Activated CD4-positive, CD25-positive, alpha-beta regulatory T cell (primary cell): ENCODE measurements at regions not wholly inside any gene's neighbourhood (a gene's known extent, or its start where the extent isn't known, plus 50 kb on each side); places are given as distances from the start of the nearest gene placed in this dataset.
"Not testable (repeated sequence)": the region's sequence is repeated elsewhere in the genome, so short reads cannot be mapped to it uniquely, and the experiment has no call there.

Experiments
- DNase-seq, 4 experiments: peaks; one replicate each; lab custom pipeline; 2025; lab: John Stamatoyannopoulos, UW

DNA sequence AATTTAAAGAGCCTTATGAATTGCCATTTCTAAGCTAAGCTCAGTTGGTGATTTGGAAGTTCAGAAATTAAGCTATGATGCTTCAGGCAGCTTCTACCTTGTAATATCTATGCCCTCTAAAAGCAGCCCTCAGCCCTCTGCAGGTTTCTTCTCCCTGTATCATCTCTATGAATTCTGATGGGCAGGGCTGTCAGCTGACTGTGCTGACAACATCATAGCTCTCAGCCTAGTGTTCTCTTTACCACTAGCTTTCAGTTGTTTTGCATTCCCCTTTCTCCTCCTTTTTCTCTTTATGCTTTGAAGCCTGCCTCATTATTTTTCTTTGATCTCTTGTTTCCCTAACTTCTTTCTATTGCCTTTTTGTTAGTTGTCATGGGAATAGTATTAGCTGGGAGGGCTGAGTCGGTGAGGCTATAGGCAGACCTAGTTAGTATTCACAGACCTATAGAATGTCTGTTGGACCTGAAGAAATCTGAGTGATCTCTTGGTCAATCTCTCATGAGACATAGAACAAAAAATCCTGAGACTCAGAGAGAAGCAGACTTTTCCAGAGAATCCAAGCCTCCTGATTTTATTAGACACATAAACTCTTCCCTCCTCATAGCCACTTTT lies 535.4 kb downstream of the RAB38 start:
- DNase-seq = no peak

DNA sequence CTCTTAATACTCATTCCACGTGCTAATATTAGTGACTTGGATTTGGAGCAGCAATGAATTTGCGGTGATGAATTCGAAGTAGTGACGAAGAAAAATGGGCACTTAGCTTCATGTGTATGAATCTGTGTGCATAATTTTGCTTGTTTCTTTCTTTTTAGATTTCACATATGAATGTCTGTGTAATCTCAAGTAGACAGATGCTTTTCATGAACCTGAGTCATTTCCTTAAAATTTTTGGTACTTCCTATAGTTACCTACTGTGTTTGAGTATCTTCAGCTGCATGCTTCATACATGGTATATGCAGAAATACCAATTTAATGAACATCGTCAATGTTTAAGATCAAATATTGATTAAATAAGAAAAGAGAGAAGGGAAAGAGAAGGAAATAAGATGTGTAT lies 540.2 kb downstream of the RAB38 start:
- no peak for DNase-seq

DNA sequence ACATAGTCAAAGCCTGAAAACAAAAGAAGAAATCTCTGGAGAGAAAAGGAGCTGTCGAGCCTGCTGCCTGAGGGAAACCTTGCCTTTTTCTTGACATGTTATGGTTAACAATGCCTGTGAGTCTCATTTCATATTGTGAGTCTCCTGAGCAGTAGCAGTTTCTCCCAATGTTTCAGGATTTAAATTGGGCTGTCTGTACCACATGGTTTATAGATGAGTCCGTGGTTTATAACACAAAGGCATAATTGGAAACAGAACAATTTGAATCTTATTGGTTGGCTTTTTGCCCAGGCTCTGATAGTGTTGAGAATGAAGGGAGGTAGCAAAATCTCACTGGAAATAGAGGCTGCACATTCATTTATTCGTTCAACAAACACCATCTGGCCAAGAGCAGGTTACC lies 540.9 kb downstream of the RAB38 start:
- DNase-seq = no peak

- no peak for DNase-seq
Measured at GRCh38 chr11:87628957-87629356, 546.3 kb downstream of the RAB38 start.

GRCh38 chr11:87628026-87628580 lies 547.1 kb downstream of the RAB38 start:
- no peak for DNase-seq

DNA sequence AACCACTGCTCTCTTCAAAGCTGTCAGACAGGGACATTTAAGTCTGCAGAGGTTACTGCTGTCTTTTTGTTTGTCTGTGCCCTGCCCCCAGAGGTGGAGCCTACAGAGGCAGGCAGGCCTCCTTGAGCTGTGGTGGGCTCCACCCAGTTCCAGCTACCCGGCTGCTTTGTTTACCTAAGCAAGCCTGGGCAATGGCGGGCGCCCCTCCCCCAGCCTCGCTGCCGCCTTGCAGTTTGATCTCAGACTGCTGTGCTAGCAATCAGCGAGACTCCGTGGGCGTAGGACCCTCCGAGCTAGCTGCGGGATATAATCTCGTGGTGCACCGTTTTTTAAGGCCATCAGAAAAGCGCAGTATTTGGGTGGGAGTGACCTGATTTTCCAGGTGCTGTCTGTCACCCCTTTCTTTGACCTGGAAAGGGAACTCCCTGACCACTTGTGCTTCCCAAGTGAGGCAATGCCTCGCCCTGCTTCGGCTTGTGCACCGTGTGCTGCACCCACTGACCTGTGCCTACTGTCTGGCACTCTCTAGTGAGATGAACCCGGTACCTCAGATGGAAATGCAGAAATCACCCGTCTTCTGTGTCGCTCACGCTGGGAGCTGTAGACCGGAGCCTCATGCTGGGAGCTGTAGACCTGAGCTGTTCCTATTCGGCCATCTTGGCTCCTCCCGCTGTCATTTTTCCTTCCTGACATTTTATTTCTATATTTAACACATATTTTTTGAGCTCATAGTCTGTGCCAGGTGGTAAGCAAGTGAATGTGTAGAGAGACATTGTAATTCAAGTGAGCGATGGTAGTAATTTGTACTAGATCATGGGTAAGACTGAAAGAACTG lies 551.5 kb downstream of the RAB38 start:
- not testable (repeated sequence) for DNase-seq

GRCh38 chr11:87616511-87616910 lies 558.7 kb downstream of the RAB38 start:
- DNase-seq = no peak

DNA sequence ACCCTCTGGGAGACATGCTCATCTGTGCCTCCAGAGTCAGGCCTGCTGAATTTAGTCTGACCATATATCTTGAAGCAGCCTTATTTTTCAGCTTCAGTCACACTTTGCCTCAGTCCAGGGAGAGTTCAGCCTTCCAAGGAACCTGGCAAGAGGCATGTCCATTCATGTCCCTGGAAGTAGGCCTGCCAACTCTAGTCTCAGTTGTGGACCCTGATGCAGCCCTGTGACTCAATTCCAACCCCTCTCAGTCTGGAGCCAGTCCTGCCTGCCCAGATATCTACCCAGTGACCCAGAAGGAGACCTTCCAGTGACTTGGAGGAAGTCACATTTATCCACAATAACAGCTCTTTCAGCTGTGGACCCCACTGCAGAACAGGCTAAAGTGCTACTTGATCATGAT lies 566.6 kb downstream of the TMEM135 start:
- DNase-seq = no peak

DNA sequence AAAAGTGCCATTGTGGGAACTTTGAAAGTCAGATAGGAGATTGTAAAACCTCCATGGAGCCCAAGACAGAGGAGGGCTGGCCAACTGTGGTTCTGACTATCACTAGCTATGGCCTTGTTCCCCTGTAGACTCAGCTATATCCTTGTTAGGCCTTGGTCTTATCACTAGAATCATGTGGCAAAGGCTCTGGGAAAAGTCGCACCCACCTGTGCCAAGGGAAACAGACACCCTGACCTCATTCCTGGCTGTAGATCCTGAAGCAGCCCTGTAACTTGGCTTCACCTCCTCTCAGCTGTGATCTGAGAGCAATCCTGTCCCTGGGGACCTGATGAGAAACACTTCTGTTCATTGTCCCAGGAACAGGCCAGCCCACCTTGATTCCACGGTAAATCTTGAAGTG lies 566.2 kb downstream of the TMEM135 start:
- no peak for DNase-seq

DNA sequence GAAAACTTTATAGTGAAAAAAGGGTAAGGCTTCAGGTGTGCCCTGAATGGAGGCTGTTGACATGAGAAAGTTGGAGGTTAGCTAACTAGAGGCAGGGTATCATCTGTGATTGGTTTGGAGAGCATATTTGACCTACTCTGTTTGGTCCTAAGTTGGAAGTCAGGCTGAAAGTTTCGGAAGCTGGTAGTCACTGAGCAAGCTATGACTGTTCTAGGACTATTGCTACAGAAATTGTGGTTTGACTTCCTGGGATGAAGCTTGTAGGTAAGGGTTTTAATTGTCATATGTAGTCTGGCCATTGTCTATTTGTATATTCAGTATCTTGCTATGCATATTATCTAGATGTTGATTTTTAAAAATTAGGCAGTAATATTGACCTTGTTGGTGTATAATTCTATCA lies 565.0 kb downstream of the TMEM135 start:
- no peak for DNase-seq

DNA sequence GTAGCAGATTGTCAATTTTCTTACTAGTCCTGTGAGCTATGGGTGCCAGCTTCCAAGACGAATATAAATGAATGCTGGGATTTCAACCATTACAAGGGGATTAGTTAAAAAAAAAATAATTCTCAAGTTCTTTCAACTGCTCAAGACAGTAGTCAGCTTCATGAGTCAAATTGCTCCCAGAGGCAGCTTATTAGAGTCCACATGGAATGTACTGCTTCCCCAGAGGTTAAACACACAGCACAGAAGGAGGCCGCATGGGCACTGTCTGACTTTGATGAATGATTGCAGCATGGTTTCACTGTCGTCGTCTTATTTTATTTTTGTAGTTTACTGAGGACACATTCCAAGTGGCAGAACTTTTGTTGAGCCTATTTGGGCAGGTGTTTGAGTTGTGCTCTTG lies 563.2 kb downstream of the TMEM135 start:
- DNase-seq = no peak

DNA sequence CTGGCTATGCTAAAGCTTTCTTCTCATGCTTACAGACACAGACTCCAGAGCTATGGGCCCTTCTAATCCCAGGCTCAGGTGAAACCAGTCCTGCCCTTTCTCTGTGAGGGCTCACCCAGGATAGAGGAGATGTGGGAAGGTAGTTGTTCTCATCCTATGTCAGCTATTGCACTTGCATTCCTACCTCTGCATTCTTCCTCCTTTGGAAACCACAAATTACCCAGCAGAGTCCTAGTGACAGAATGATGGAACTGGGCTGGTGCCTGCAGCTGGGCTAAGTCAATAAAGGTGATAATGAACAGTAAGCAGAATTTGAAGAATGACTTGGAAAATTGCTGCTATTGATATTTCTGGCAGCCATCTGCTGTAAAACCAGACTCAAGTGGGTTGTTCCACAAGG lies 560.0 kb downstream of the TMEM135 start:
- no peak for DNase-seq

DNA sequence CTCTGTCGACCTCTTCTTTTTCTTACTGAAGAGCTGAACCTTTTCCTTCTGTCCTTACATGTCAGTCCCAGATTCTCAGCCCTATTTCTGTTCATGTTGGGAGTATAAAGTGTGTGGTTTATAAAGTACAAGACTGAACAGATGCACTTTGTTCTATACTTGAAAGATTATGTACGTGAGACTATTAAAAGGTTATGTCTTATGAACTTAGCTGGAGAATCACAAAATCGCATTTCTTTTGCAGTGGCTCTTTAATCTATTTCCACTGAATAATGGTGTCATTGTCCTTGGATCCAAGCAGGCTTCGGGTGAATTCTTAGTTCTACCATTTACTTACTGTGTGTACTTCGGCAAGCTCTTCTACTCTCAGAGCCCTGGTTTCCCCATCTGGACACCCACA lies 558.4 kb downstream of the TMEM135 start:
- no peak for DNase-seq

DNA sequence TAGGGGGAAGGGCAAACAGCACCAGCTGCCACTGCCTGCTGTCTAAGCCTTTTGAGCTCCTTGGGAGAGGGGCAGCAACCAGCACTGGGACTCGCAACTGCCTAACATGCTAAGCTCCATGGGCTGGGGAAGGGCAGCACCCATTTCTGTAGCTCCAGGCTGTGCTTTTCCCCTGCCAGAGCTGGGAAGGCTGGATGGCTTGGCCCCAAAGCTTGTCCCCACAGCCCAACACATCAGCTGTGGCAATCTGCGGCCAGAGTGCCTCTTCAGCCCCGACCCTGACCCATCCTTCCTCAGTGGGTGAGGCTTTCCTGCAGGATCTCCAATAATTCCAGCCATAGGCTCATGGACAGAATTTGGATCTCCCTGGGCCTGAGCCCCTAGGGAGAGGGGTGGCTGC lies 551.3 kb downstream of the TMEM135 start:
- no peak for DNase-seq

GRCh38 chr11:87585613-87586012 lies 547.9 kb downstream of the TMEM135 start:
- DNase-seq = not testable (repeated sequence)

GRCh38 chr11:87583931-87584330 lies 546.2 kb downstream of the TMEM135 start:
- DNase-seq = no peak

GRCh38 chr11:87575088-87575487 lies 537.4 kb downstream of the TMEM135 start:
- no peak for DNase-seq

- DNase-seq = no peak
Measured at GRCh38 chr11:87574193-87574592, 536.5 kb downstream of the TMEM135 start.

GRCh38 chr11:87573708-87574107 lies 536.0 kb downstream of the TMEM135 start:
- no peak for DNase-seq

- no peak for DNase-seq
Measured at GRCh38 chr11:87572881-87573280, 535.1 kb downstream of the TMEM135 start.

DNA sequence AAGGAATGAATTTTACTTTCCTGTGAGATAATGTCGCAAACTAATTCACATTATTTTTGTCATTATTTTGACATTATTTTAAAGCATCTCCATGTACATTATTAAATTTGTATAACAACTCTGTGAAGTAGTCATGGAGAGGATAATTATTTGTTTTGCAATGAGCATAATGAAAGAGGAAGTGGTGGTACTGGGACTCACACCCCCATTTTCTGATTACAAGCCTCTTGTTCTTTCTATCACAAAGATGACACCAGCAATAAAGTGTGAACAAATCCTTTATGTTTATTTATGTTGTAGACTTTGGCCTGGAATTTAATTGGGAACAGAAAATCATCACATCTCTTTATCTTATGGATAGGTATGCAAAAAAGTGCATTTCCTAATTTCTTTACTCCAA lies 522.6 kb downstream of the TMEM135 start:
- no peak for DNase-seq

DNA sequence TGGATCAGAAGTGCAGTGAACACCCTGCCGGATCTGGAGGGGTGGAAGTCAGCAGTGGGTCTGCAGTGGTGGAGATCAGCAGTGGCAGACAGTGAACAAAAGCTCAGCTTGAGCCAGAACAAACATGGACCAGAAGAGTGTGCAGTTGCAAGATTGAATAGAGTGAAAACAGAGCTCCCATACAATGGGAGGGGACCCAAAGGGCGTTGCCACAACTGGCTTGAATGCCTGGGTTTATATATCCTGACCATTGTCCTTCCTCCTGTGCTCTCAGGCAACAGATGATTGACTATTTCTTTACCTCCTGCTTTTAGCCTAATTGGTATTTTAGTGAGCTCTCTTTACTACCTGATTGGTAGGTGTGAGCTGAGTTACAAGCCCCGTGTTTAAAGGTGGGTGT lies 522.1 kb downstream of the TMEM135 start:
- not testable (repeated sequence) for DNase-seq

DNA sequence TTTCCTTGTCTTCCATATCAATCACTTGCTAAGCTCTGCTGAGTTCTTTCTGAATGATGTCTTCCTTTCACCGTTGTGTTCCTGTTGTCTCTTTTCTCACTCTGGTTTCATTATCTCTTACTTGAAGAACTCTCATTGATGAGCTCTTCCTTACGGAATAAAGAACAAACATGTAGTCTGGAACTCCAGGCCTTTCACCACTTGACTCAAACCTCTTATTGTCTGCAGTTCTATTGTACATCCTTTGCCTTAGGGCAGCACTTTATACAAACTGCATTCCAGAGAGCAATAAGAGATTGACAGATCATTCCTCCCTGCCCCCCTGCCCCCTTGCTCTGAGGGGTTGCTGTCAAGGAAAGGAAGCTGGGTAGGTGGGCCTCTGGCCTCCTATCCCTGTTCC lies 517.4 kb downstream of the TMEM135 start:
- no peak for DNase-seq
